ENCODE measurements at regions not wholly inside any gene's neighbourhood (a gene's known extent, or its start where the extent isn't known, plus 50 kb on each side); places are given as distances from the start of the nearest gene placed in this dataset.

DNA sequence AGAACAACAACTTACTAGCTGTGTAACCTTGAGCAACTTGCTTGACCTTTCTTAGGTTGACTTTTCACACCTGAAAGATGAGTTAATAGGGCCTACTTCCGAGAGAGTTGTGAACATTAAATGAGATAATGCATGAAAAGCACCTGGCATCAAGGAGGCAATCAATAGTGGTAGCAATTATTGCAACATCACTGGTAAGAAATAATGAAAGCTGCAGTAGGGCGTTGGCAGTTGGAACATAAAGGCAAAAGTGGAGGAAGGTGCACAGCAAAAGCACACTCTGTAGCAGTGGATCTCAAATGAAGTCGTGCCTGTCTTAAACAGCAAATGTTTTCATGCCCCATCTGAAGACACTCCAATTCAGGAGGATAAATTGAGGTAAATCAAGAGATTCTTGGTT lies 178.9 kb upstream of the VRK2 start:
- Histone ChIP-seq H3K9me3 (replicated peaks in 1 of 3) (no peaks in the 10 kb centered on the region), H3K4me1 (replicated peaks in 1 of 2) (no peaks in the 10 kb centered on the region), H3K36me3 (replicated peaks in 1 of 2) (no peaks in the 10 kb centered on the region), H3K4me3 (no peak overlapping the region), H3K27me3 (no peaks in the 10 kb centered on the region), H3K27ac (no peak overlapping the region)
- 85 to 88% (median 87%) methylated on average over 3 of the region's 3 CpGs for whole genome bisulfite sequencing, 4 donors
- intact Hi-C loops (cut with DNase I): no loop called here
- TF ChIP-seq CTCF (IDR thresholded peaks at IDR 0.05) (no peak), POLR2A (IDR thresholded peaks at IDR 0.05) (no peak)
- DNase-seq: no peak

GRCh38 chr2:57868619-57869139 lies 177.9 kb upstream of the VRK2 start:
- Histone ChIP-seq H3K27ac (no peak overlapping the region), H3K27me3 (no peaks in the 10 kb centered on the region), H3K4me3 (no peak overlapping the region), H3K9me3 (replicated peaks in 1 of 3) (no peaks in the 10 kb centered on the region), H3K4me1 (replicated peaks in 1 of 2) (no peaks in the 10 kb centered on the region), H3K36me3 (replicated peaks in 1 of 2) (no peaks in the 10 kb centered on the region)
- TF ChIP-seq POLR2A (IDR thresholded peaks at IDR 0.05) (no peak), CTCF (IDR thresholded peaks at IDR 0.05) (no peak)
- no peak for DNase-seq
- intact Hi-C loops (cut with DNase I): no loop called here

DNA sequence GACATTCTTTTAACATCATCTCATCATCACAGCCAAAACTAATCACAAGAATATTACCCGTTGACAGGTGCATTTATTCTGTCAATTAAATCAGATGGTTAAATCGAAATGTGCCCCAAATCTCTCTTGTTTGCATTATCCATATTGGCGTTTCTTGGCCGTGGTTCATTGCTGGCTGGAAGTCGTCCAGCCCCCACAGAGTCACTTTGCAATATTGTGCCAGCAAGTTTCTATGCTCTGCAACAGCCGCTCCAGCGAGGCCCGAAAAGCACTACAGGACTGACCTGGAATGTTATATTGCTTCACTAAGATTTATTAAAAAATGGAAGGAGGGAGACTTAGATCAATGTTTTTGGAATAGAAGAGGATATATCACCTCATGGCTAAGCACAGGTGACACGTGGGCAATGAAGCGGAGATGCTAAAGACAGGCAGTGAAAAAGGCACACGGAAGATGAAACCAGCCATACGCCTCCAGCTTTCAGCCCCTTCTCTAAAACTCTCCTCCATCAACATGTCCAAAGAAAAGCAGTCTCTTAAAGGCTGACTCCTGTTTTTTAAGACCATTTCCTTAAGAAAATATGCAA lies 176.8 kb upstream of the VRK2 start:
- Histone ChIP-seq H3K36me3 (replicated peaks in 1 of 2) (no peaks in the 10 kb centered on the region), H3K4me3 (no peak overlapping the region), H3K9me3 (replicated peaks in 1 of 3) (no peaks in the 10 kb centered on the region), H3K4me1 (replicated peaks in 1 of 2) (no peaks in the 10 kb centered on the region), H3K27me3 (no peaks in the 10 kb centered on the region), H3K27ac (no peak overlapping the region)
- 83 to 85% (median 84%) methylated on average over 12 of the region's 12 CpGs for WGBS, 4 donors
- TF ChIP-seq POLR2A (IDR thresholded peaks at IDR 0.05) (no peak), CTCF (IDR thresholded peaks at IDR 0.05) (no peak)
- no peak for DNase-seq
- intact Hi-C loops (cut with DNase I): no loop called here

DNA sequence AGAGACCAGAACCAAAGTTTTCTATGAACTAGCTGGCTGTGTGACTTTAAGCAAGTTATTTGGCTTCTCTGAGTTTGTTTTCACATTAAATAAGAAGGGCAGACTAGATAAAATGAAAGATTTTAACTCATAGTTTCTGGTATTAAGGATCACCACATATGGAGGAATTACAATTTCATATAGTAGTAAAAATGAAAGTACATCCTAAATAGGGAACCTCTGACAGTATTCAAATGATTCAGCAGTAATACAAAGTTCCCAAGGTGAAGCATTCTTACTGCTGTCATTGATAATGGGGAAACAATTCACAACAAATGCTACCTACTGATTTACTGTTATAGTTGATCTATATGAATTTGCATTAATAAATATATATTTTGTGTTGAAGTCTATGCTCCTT lies 170.3 kb upstream of the VRK2 start:
- Histone ChIP-seq H3K9me3 (replicated peaks in 1 of 3) (no peaks in the 10 kb centered on the region), H3K36me3 (replicated peaks in 1 of 2) (no peaks in the 10 kb centered on the region), H3K27ac (no peak overlapping the region), H3K27me3 (no peaks in the 10 kb centered on the region), H3K4me3 (no peak overlapping the region), H3K4me1 (replicated peaks in 1 of 2) (peaks cover 5 to 27% of the 10 kb centered on the region in 2 donors)
- no peak for TF ChIP-seq CTCF (IDR thresholded peaks at IDR 0.05)
- no peak for TF ChIP-seq POLR2A (IDR thresholded peaks at IDR 0.05)
- no peak for DNase-seq
- intact Hi-C loops (cut with DNase I): no loop called here
